ENCODE measurements at regions not wholly inside any gene's neighbourhood (a gene's known extent, or its start where the extent isn't known, plus 50 kb on each side); places are given as distances from the start of the nearest gene placed in this dataset.

DNA sequence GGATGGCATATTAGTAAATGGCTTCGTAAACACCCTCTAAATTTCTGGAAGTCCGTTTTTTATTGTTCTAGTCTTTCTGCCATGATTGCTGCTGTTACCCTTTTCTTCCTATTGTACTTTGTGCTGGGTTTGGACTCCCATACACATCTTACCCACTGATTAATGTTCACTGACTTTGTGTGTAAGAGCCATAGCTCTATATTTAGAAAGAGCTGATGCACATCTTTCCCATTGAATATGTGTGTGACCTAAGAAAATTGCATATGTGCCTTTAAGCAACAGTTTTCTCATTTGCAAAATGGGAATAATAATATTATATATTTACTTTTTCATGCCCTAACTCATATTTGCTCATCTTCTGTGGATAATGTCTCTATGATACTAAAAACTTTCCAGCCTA lies 135.8 kb upstream of the DLX6 start:
- TF ChIP-seq FOS (IDR thresholded peaks at IDR 0.05; ENCODE audit: low read depth, low read length) = no peak
- TF ChIP-seq, protein P1, sequence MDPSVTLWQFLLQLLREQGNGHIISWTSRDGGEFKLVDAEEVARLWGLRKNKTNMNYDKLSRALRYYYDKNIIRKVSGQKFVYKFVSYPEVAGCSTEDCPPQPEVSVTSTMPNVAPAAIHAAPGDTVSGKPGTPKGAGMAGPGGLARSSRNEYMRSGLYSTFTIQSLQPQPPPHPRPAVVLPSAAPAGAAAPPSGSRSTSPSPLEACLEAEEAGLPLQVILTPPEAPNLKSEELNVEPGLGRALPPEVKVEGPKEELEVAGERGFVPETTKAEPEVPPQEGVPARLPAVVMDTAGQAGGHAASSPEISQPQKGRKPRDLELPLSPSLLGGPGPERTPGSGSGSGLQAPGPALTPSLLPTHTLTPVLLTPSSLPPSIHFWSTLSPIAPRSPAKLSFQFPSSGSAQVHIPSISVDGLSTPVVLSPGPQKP (IDR thresholded peaks at IDR 0.05; ENCODE audit: borderline replicate concordance, low read depth, low read length) = no peak
- TF ChIP-seq, protein P2, sequence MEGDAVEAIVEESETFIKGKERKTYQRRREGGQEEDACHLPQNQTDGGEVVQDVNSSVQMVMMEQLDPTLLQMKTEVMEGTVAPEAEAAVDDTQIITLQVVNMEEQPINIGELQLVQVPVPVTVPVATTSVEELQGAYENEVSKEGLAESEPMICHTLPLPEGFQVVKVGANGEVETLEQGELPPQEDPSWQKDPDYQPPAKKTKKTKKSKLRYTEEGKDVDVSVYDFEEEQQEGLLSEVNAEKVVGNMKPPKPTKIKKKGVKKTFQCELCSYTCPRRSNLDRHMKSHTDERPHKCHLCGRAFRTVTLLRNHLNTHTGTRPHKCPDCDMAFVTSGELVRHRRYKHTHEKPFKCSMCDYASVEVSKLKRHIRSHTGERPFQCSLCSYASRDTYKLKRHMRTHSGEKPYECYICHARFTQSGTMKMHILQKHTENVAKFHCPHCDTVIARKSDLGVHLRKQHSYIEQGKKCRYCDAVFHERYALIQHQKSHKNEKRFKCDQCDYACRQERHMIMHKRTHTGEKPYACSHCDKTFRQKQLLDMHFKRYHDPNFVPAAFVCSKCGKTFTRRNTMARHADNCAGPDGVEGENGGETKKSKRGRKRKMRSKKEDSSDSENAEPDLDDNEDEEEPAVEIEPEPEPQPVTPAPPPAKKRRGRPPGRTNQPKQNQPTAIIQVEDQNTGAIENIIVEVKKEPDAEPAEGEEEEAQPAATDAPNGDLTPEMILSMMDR (conservative IDR thresholded peaks at IDR 0.05; ENCODE audit: low read depth, low read length) = no peak
- TF ChIP-seq POLR2A (IDR thresholded peaks at IDR 0.05; ENCODE audit: low read depth, low read length) = no peak
- TF ChIP-seq RAD21 (IDR thresholded peaks at IDR 0.05; ENCODE audit: low read length) = no peak
